HG03457 (cell line): ENCODE measurements at regions not wholly inside any gene's neighbourhood (a gene's known extent, or its start where the extent isn't known, plus 50 kb on each side); places are given as distances from the start of the nearest gene placed in this dataset.

Experiments
- ATAC-seq: cut with Tn5 transposase; IDR thresholded peaks from one replicate; pipeline ENCODE4 v1.9.1; 2021; ENCODE audit warnings: moderate number of reproducible peaks; ENCODE audit not compliant: unreplicated experiment

- ATAC-seq: peak; percentile 100
Observed at GRCh38 chr2:2879781-2880180, 497.8 kb downstream of the EIPR1 start.

- no peak for ATAC-seq
Observed at GRCh38 chr2:2879071-2879470, 498.5 kb downstream of the EIPR1 start.

GRCh38 chr2:2877427-2877826 lies 500.2 kb downstream of the EIPR1 start:
- no peak for ATAC-seq

- ATAC-seq: no peak
Observed at GRCh38 chr2:2876331-2877221, 501.0 kb downstream of the EIPR1 start.

GRCh38 chr2:2875831-2876230 lies 501.8 kb downstream of the EIPR1 start:
- no peak for ATAC-seq

GRCh38 chr2:2875296-2875695 lies 502.3 kb downstream of the EIPR1 start:
- no peak for ATAC-seq

- ATAC-seq: no peak
Observed at GRCh38 chr2:2874805-2875204, 502.8 kb downstream of the EIPR1 start.

GRCh38 chr2:2874341-2874740 lies 503.3 kb downstream of the EIPR1 start:
- no peak for ATAC-seq

- ATAC-seq: no peak
Observed at GRCh38 chr2:2873450-2873811, 504.2 kb downstream of the EIPR1 start.

GRCh38 chr2:2872713-2873449 lies 504.7 kb downstream of the EIPR1 start:
- ATAC-seq: no peak

GRCh38 chr2:2872309-2872617 lies 505.4 kb downstream of the EIPR1 start:
- no peak for ATAC-seq

GRCh38 chr2:2871480-2872308 lies 505.9 kb downstream of the EIPR1 start:
- ATAC-seq: no peak

- ATAC-seq: no peak
Observed at GRCh38 chr2:2870106-2870505, 507.5 kb downstream of the EIPR1 start.

- no peak for ATAC-seq
Observed at GRCh38 chr2:2869553-2869952, 508.1 kb downstream of the EIPR1 start.

- ATAC-seq: no peak
Observed at GRCh38 chr2:2868085-2868484, 509.5 kb downstream of the EIPR1 start.

- ATAC-seq: no peak
Observed at GRCh38 chr2:2867397-2867979, 510.1 kb downstream of the EIPR1 start.

GRCh38 chr2:2866459-2866858 lies 511.2 kb downstream of the EIPR1 start:
- no peak for ATAC-seq

- ATAC-seq: no peak
Observed at GRCh38 chr2:2862386-2862785, 515.2 kb downstream of the EIPR1 start.

GRCh38 chr2:2861666-2862240 lies 515.9 kb downstream of the EIPR1 start:
- ATAC-seq: no peak

- ATAC-seq: no peak
Observed at GRCh38 chr2:2860589-2861300, 516.9 kb downstream of the EIPR1 start.
